ENCODE measurements at regions not wholly inside any gene's neighbourhood (a gene's known extent, or its start where the extent isn't known, plus 50 kb on each side); places are given as distances from the start of the nearest gene placed in this dataset.

GRCh38 chr9:90035471-90035870, 430.7 kb downstream of the GADD45G start:
- ChIA-PET POLR2A (ENCODE audit: low non-redundant PET) (no interaction called here), CTCF (no interaction called here)
- TF ChIP-seq, protein P1, sequence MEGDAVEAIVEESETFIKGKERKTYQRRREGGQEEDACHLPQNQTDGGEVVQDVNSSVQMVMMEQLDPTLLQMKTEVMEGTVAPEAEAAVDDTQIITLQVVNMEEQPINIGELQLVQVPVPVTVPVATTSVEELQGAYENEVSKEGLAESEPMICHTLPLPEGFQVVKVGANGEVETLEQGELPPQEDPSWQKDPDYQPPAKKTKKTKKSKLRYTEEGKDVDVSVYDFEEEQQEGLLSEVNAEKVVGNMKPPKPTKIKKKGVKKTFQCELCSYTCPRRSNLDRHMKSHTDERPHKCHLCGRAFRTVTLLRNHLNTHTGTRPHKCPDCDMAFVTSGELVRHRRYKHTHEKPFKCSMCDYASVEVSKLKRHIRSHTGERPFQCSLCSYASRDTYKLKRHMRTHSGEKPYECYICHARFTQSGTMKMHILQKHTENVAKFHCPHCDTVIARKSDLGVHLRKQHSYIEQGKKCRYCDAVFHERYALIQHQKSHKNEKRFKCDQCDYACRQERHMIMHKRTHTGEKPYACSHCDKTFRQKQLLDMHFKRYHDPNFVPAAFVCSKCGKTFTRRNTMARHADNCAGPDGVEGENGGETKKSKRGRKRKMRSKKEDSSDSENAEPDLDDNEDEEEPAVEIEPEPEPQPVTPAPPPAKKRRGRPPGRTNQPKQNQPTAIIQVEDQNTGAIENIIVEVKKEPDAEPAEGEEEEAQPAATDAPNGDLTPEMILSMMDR (conservative IDR thresholded peaks at IDR 0.05; ENCODE audit: low read depth, low read length) = no peak
- TF ChIP-seq EZH2 (IDR thresholded peaks at IDR 0.05; ENCODE audit: borderline replicate concordance, low read depth, low read length, poor library complexity, severe bottlenecking) = no peak
- Histone ChIP-seq H3K9me3 (ENCODE audit: low read depth, low read length, poor library complexity, severe bottlenecking) (no peaks in the 10 kb centered on the region), H3K4me3 (ENCODE audit: low read depth, low read length, poor library complexity, severe bottlenecking) (no peak overlapping the region), H3K4me1 (ENCODE audit: insufficient read depth, low read length, poor library complexity, severe bottlenecking) (no peaks in the 10 kb centered on the region), H3K27ac (ENCODE audit: low read depth, low read length, poor library complexity, severe bottlenecking) (no peak overlapping the region), H3K36me3 (ENCODE audit: insufficient read depth, low read length, poor library complexity, severe bottlenecking) (no peaks in the 10 kb centered on the region), H3K27me3 (replicated peaks; ENCODE audit: insufficient read depth, low read depth, low read length, poor library complexity) (no peaks in the 10 kb centered on the region)
- DNase-seq (ENCODE audit: low spot score) = no peak
- intact Hi-C loops (cut with micrococcal nuclease; ENCODE audit: unreplicated experiment) = no loop called here
- no TSS peak for BruUV-seq (replicated peaks)

DNA sequence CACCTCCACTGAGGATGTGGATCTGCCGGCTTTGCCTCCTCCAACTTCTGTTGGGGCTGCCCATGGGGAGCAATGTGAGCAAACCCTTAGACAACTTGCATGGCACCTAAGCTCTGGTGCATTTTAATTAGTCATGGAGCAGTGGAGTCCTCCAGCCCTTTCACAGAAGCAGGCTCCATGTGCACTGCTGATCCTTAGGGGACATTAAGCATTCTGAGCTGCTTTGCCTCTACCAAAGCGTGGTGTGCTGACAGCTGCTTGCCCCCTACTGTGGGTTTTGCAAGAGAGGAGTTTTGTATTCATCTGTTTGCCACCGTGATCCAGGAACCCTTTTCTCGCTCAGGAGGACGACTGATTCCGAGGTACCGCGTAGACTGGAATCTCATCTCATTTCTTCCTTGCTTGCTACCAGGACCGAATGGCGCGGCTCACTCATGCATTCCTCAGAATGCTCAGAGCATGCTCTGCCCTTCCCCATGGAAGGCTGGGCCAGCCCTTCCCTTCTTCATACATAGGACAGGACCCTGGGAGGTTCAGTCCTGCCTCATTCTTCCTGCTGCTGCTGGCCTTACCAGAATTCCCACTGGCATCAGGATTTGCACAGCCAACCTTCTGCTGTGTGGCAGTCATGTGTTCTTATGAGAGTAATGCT, 432.5 kb downstream of the GADD45G start:
- TF ChIP-seq, protein P1 (conservative IDR thresholded peaks at IDR 0.05; ENCODE audit: low read depth, low read length) = no peak
- TF ChIP-seq EZH2 (IDR thresholded peaks at IDR 0.05; ENCODE audit: borderline replicate concordance, low read depth, low read length, poor library complexity, severe bottlenecking) = no peak
- Histone ChIP-seq H3K27ac (ENCODE audit: low read depth, low read length, poor library complexity, severe bottlenecking) (no peak overlapping the region), H3K9me3 (ENCODE audit: low read depth, low read length, poor library complexity, severe bottlenecking) (no peaks in the 10 kb centered on the region), H3K4me3 (ENCODE audit: low read depth, low read length, poor library complexity, severe bottlenecking) (no peak overlapping the region), H3K36me3 (ENCODE audit: insufficient read depth, low read length, poor library complexity, severe bottlenecking) (no peaks in the 10 kb centered on the region), H3K27me3 (replicated peaks; ENCODE audit: insufficient read depth, low read depth, low read length, poor library complexity) (no peaks in the 10 kb centered on the region), H3K4me1 (ENCODE audit: insufficient read depth, low read length, poor library complexity, severe bottlenecking) (no peaks in the 10 kb centered on the region)
- intact Hi-C loops (cut with micrococcal nuclease; ENCODE audit: unreplicated experiment) = no loop called here
- peak; percentile 3 for DNase-seq (ENCODE audit: low spot score)
- POLR2A ChIA-PET (ENCODE audit: low non-redundant PET) = no interaction called here
- CTCF ChIA-PET = no interaction called here
- no TSS peak for BruUV-seq (replicated peaks)

DNA sequence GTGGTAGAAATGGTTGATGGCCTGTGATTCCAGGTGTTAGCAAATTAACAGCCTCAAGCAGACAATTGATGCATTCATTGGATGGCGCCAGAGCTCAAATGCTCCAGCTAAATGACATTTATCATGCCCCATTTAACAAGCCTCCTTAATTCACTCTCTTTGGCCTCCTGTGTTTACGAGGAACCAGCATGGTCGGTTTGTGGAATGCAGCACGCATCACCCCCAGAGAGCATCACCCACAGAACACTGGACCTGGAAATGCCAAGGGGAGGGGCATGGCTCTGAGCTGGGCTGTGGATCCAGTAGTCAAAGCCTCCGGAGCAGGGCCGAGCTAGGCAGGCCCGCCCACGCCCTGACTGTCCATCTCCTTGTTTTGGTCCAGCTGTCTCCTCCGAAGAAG, 434.0 kb downstream of the GADD45G start:
- Histone ChIP-seq H3K36me3 (ENCODE audit: insufficient read depth, low read length, poor library complexity, severe bottlenecking) (no peaks in the 10 kb centered on the region), H3K4me3 (ENCODE audit: low read depth, low read length, poor library complexity, severe bottlenecking) (no peak overlapping the region), H3K27me3 (replicated peaks; ENCODE audit: insufficient read depth, low read depth, low read length, poor library complexity) (no peaks in the 10 kb centered on the region), H3K9me3 (ENCODE audit: low read depth, low read length, poor library complexity, severe bottlenecking) (no peaks in the 10 kb centered on the region), H3K27ac (ENCODE audit: low read depth, low read length, poor library complexity, severe bottlenecking) (no peak overlapping the region), H3K4me1 (ENCODE audit: insufficient read depth, low read length, poor library complexity, severe bottlenecking) (no peaks in the 10 kb centered on the region)
- DNase-seq (ENCODE audit: low spot score) = no peak
- no TSS peak for BruUV-seq (replicated peaks)
- intact Hi-C loops (cut with micrococcal nuclease; ENCODE audit: unreplicated experiment) = no loop called here
- ChIA-PET CTCF (no interaction called here), POLR2A (ENCODE audit: low non-redundant PET) (no interaction called here)
- TF ChIP-seq, protein P1 (conservative IDR thresholded peaks at IDR 0.05; ENCODE audit: low read depth, low read length) = no peak
- no peak for TF ChIP-seq EZH2 (IDR thresholded peaks at IDR 0.05; ENCODE audit: borderline replicate concordance, low read depth, low read length, poor library complexity, severe bottlenecking)
